ENCODE measurements at regions not wholly inside any gene's neighbourhood (a gene's known extent, or its start where the extent isn't known, plus 50 kb on each side); places are given as distances from the start of the nearest gene placed in this dataset.

DNA sequence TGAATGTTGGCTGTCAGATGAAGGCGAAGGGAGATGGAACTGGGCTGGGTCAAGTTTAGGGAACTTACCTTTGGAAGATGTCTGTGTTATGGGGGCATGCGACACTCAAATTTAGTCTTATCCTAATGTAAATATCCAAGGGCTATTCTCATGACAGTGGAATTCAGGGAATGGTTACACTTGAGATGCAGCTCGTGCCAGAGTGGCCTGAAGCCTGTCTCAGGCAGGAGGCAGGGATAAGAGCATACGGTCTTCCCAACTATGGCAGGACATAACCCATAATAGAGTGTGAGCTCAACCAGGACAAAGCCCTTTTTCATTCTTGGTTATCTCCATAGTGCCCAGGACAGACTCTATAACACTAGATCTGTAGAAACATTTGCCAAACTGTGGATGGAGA is 393.3 kb upstream of the CDH11 start:
- Histone ChIP-seq H3K4me3 (no peak overlapping the region), H3K36me3 (no peaks in the 10 kb centered on the region), H3K9me3 (no peaks in the 10 kb centered on the region), H3K4me1 (no peaks in the 10 kb centered on the region), H3K27me3 (no peaks in the 10 kb centered on the region), H3K27ac (no peak overlapping the region)
- TF ChIP-seq POLR2A (IDR thresholded peaks at IDR 0.05) = no peak
- TF ChIP-seq, protein P1, sequence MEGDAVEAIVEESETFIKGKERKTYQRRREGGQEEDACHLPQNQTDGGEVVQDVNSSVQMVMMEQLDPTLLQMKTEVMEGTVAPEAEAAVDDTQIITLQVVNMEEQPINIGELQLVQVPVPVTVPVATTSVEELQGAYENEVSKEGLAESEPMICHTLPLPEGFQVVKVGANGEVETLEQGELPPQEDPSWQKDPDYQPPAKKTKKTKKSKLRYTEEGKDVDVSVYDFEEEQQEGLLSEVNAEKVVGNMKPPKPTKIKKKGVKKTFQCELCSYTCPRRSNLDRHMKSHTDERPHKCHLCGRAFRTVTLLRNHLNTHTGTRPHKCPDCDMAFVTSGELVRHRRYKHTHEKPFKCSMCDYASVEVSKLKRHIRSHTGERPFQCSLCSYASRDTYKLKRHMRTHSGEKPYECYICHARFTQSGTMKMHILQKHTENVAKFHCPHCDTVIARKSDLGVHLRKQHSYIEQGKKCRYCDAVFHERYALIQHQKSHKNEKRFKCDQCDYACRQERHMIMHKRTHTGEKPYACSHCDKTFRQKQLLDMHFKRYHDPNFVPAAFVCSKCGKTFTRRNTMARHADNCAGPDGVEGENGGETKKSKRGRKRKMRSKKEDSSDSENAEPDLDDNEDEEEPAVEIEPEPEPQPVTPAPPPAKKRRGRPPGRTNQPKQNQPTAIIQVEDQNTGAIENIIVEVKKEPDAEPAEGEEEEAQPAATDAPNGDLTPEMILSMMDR (IDR thresholded peaks at IDR 0.05) = no peak
- TF ChIP-seq EP300 (IDR thresholded peaks at IDR 0.05) = no peak
- no peak for TF ChIP-seq POLR2AphosphoS5 (IDR thresholded peaks at IDR 0.05)
- WGBS = 60% methylated on average over 4 of the region's 4 CpGs
- DNase-seq (ENCODE audit: low spot score in 2 of 2) = no peak

DNA sequence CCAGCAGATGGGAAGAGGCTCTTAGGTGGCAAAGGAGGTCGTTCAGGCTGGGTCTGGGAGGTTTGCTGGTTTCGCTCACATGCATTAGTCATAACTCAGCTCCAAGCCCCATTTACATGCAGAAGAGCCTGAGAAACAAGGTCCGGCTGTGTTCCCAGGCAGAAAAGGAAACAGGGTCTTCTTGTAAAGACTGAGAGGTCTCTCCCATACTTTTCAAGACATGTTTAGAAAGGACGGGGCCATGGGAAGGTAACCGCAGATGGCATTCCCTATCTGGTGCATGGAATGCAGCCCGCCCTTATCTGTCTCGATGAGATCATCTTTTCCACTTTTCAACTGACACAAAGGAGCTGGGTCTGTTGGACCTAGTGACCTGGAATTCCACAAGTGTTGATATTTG is 389.0 kb upstream of the CDH11 start:
- 72% methylated on average over 7 of the region's 7 CpGs for WGBS
- H3K4me3 ChIP-seq = no peak overlapping the region
- H3K4me1 ChIP-seq = no peaks in the 10 kb centered on the region
- H3K36me3 ChIP-seq = no peaks in the 10 kb centered on the region
- no peak for DNase-seq (ENCODE audit: low spot score in 2 of 2)
- H3K27me3 ChIP-seq = no peaks in the 10 kb centered on the region
- TF ChIP-seq POLR2AphosphoS5 (IDR thresholded peaks at IDR 0.05) (no peak), EP300 (IDR thresholded peaks at IDR 0.05) (no peak), POLR2A (IDR thresholded peaks at IDR 0.05) (no peak)
- TF ChIP-seq, protein P1 (IDR thresholded peaks at IDR 0.05) = no peak
- no peak overlapping the region for H3K27ac ChIP-seq
- H3K9me3 ChIP-seq = no peaks in the 10 kb centered on the region

DNA sequence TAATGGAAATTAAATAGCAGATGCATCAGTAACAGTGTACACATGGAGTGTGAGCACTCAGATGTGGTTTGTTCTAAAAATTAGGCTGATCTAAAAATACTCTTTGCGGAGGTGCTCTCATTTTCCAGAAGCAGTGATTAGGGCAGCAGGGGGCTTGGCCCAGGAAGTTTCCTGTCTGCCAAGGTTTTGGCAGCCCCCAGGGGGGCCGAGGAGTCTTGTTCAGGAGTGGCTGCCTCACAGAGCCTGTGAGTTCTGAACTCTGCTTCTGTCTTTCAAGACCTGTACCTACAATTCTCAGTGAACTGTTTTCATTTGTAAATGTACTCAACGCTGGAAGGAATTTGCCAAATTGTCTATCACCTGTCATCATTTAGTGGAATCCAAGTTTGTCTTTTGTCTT is 388.4 kb upstream of the CDH11 start:
- no peaks in the 10 kb centered on the region for H3K36me3 ChIP-seq
- no peaks in the 10 kb centered on the region for H3K27me3 ChIP-seq
- H3K9me3 ChIP-seq = no peaks in the 10 kb centered on the region
- DNase-seq (ENCODE audit: low spot score in 2 of 2) = no peak
- no peaks in the 10 kb centered on the region for H3K4me1 ChIP-seq
- H3K4me3 ChIP-seq = no peak overlapping the region
- WGBS = 49% methylated on average over 3 of the region's 3 CpGs
- TF ChIP-seq POLR2AphosphoS5 (IDR thresholded peaks at IDR 0.05) (no peak), POLR2A (IDR thresholded peaks at IDR 0.05) (no peak), EP300 (IDR thresholded peaks at IDR 0.05) (no peak)
- TF ChIP-seq, protein P1 (IDR thresholded peaks at IDR 0.05) = no peak
- H3K27ac ChIP-seq = no peak overlapping the region

DNA sequence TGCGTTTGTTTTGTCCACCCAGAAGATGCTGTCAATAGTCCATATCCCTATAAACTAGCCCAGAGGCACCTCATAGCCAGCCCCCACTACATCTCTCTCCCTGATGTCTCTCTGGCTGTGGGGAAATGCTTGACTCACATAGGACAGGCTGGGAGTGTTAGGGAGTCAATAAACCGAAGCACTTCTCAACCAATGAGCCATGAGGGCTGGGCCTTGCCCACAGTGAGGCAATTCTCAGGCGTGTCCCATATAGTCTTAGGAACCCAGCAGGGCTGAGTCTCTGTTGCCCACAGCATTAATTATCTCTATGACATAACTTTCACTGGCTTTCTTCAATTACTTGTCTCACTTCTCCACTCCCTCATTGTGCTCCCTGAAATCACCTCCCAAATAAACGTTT is 387.3 kb upstream of the CDH11 start:
- no peaks in the 10 kb centered on the region for H3K36me3 ChIP-seq
- H3K27me3 ChIP-seq = no peaks in the 10 kb centered on the region
- H3K9me3 ChIP-seq = no peaks in the 10 kb centered on the region
- 78% methylated on average over 4 of the region's 4 CpGs for WGBS
- no peak overlapping the region for H3K4me3 ChIP-seq
- H3K4me1 ChIP-seq = no peaks in the 10 kb centered on the region
- TF ChIP-seq EP300 (IDR thresholded peaks at IDR 0.05) = no peak
- TF ChIP-seq POLR2AphosphoS5 (IDR thresholded peaks at IDR 0.05) = no peak
- TF ChIP-seq POLR2A (IDR thresholded peaks at IDR 0.05) = no peak
- TF ChIP-seq, protein P1 (IDR thresholded peaks at IDR 0.05) = no peak
- no peak for DNase-seq (ENCODE audit: low spot score in 2 of 2)
- no peak overlapping the region for H3K27ac ChIP-seq

DNA sequence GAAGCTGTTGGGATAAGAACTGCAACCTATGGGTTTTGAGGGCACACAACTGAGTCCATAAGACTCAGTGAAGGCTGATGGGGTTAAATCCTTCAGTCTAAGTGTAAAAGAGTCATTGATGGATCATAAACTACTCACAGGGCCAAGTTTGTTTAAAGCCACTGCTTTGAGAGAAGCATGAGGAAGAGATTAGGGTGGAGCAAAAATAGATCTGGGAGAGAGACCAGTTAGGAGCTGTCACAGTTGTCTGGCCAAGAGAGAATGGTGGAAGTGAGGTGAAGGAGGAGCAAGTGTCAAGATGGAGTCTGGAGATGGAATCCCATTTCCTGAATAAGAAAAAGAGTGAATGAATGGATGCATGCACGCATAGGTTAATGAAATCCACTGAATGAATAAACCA is 379.1 kb upstream of the CDH11 start:
- TF ChIP-seq POLR2A (IDR thresholded peaks at IDR 0.05) = no peak
- TF ChIP-seq, protein P1 (IDR thresholded peaks at IDR 0.05) = no peak
- TF ChIP-seq EP300 (IDR thresholded peaks at IDR 0.05) = no peak
- TF ChIP-seq POLR2AphosphoS5 (IDR thresholded peaks at IDR 0.05) = no peak
- Histone ChIP-seq H3K27me3 (no peaks in the 10 kb centered on the region), H3K4me1 (no peaks in the 10 kb centered on the region), H3K36me3 (no peaks in the 10 kb centered on the region), H3K27ac (no peak overlapping the region), H3K4me3 (no peak overlapping the region), H3K9me3 (no peaks in the 10 kb centered on the region)
- DNase-seq (ENCODE audit: low spot score in 2 of 2) = no peak
- 88% methylated on average over 1 of the region's 1 CpG for WGBS

All from suprapubic skin (tissue), 4 donors.